ENCODE measurements at regions not wholly inside any gene's neighbourhood (a gene's known extent, or its start where the extent isn't known, plus 50 kb on each side); places are given as distances from the start of the nearest gene placed in this dataset.

GRCh38 chr13:61696676-61697075 lies 281.0 kb upstream of the PCDH20 start:
- H3K14ac ChIP-seq (replicated peaks; ENCODE audit: low read depth, low read length), result no peak overlapping the region
- H3K4me1 ChIP-seq (ENCODE audit: control insufficient read depth, insufficient read depth, low read length), result no peaks in the 10 kb centered on the region
- no peak overlapping the region for H3K18ac ChIP-seq (ENCODE audit: low read depth, low read length)
- H4K20me1 ChIP-seq (ENCODE audit: insufficient read depth, low read length), result no peaks in the 10 kb centered on the region
- TF ChIP-seq RAD21 (IDR thresholded peaks at IDR 0.05; ENCODE audit: low read length), result no peak
- TF ChIP-seq SMC3 (IDR thresholded peaks at IDR 0.05; ENCODE audit: low read depth, low read length), result no peak
- TF ChIP-seq ELK1 (IDR thresholded peaks at IDR 0.05; ENCODE audit: borderline replicate concordance, low read depth, low read length), result no peak
- no peak for TF ChIP-seq MAZ (IDR thresholded peaks at IDR 0.05; ENCODE audit: borderline replicate concordance, low read depth, low read length)
- TF ChIP-seq MAFK (IDR thresholded peaks at IDR 0.05; ENCODE audit: low read depth, low read length), result no peak
- TF ChIP-seq FOS (IDR thresholded peaks at IDR 0.05; ENCODE audit: low read depth, low read length), result no peak
- no peak for TF ChIP-seq RFX5 (IDR thresholded peaks at IDR 0.05; ENCODE audit: low read depth, low read length)
- no peak for TF ChIP-seq CHD1 (IDR thresholded peaks at IDR 0.05; ENCODE audit: low read depth, low read length)
- TF ChIP-seq NFE2L2 (IDR thresholded peaks at IDR 0.05; ENCODE audit: low read depth, low read length), result no peak
- TF ChIP-seq RCOR1 (IDR thresholded peaks at IDR 0.05; ENCODE audit: insufficient replicate concordance, low read length), result no peak
- no peak for TF ChIP-seq MXI1 (IDR thresholded peaks at IDR 0.05; ENCODE audit: borderline replicate concordance, low read depth, low read length)
- TF ChIP-seq CEBPB (IDR thresholded peaks at IDR 0.05; ENCODE audit: low read depth, low read length), result no peak
- no peak for TF ChIP-seq BHLHE40 (IDR thresholded peaks at IDR 0.05; ENCODE audit: low read depth, low read length)
- TF ChIP-seq POLR2A (IDR thresholded peaks at IDR 0.05; ENCODE audit: low read depth, low read length), result no peak
- TF ChIP-seq USF2 (IDR thresholded peaks at IDR 0.05; ENCODE audit: low read depth, low read length), result no peak
- no peak for TF ChIP-seq CTCF (conservative IDR thresholded peaks at IDR 0.05; ENCODE audit: low read depth, low read length)
- no peak overlapping the region for H2BK5ac ChIP-seq (ENCODE audit: low read depth, low read length, poor library complexity, severe bottlenecking)
- H3K79me1 ChIP-seq (ENCODE audit: low read depth in 1 of 2, low read length in 2 of 2), result no peaks in the 10 kb centered on the region
- H4K8ac ChIP-seq (ENCODE audit: low read depth in 2 of 2, low read length in 2 of 2), result no peak overlapping the region
- no peaks in the 10 kb centered on the region for H3K27me3 ChIP-seq (ENCODE audit: control insufficient read depth, insufficient read depth, low read length)
- intact Hi-C loops (cut with micrococcal nuclease), result no loop called here
- no peak overlapping the region for H2BK15ac ChIP-seq (ENCODE audit: low read depth, low read length)
- dilution Hi-C loops (cut with HindIII; ENCODE audit: low sequenced_read_pairs, unreplicated experiment), result no loop called here
- no peak overlapping the region for H3K4ac ChIP-seq (ENCODE audit: low read depth, low read length)
- DNase-seq (no peak), ATAC-seq (ENCODE audit: low read depth) (no peak)
- H3K36me3 ChIP-seq (ENCODE audit: control insufficient read depth, insufficient read depth, low read length), result no peaks in the 10 kb centered on the region
- no peak overlapping the region for H2BK120ac ChIP-seq (ENCODE audit: low read depth, low read length)
- H3K9ac ChIP-seq (ENCODE audit: low read depth, low read length), result no peak overlapping the region
- H4K91ac ChIP-seq (ENCODE audit: insufficient read depth, low read depth, low read length), result no peak overlapping the region
- H3K23ac ChIP-seq (ENCODE audit: low read depth, low read length), result no peak overlapping the region
- no peak overlapping the region for H2AK9ac ChIP-seq (replicated peaks; ENCODE audit: low read depth, low read length, poor library complexity)
- no peak overlapping the region for H2AK5ac ChIP-seq (ENCODE audit: low read depth, low read length)
- H3K9me1 ChIP-seq (ENCODE audit: insufficient read depth, low read length), result no peaks in the 10 kb centered on the region
- in situ Hi-C loops (cut with MboI; ENCODE audit: low sequenced_read_pairs), result no loop called here
- no peak overlapping the region for H3K4me2 ChIP-seq (ENCODE audit: low read depth, low read length)
- no peak overlapping the region for H4K5ac ChIP-seq (ENCODE audit: low read depth, low read length)
- H3K56ac ChIP-seq (ENCODE audit: extremely low read depth, insufficient read depth, low read length), result no peak overlapping the region
- no peak overlapping the region for H2BK20ac ChIP-seq (ENCODE audit: low read depth, low read length)
- CTCF ChIA-PET, result interaction anchor here (0.7 kb wide), 1 partner anchor 10 kb away, joined by 3 read pairs; no protein-coding TSS in a partner anchor
- peaks cover 4% of the 10 kb centered on the region for H3K9me3 ChIP-seq (ENCODE audit: control insufficient read depth, insufficient read depth, low read length)
- no CpG with 5 or more reads among the region's 5 CpGs for WGBS, 2 experiments (ENCODE audit: extremely low coverage in 2 of 2, insufficient read length in 1 of 2)
- H3K27ac ChIP-seq (ENCODE audit: insufficient read depth, low read length), result no peak overlapping the region
- no peak overlapping the region for H3K4me3 ChIP-seq (ENCODE audit: insufficient read depth, low read depth, low read length)
- no peak overlapping the region for H2AFZ ChIP-seq (replicated peaks; ENCODE audit: low read length, poor library complexity)
- POLR2A ChIA-PET (ENCODE audit: unreplicated experiment), result no interaction called here
- BruUV-seq (replicated peaks), result no TSS peak
